NCI-H187 treated with DMSO at 0.1 percent for 48 hours (cell line): ENCODE measurements at regions not wholly inside any gene's neighbourhood (a gene's known extent, or its start where the extent isn't known, plus 50 kb on each side); places are given as distances from the start of the nearest gene placed in this dataset.
"Not testable (repeated sequence)": the region's sequence is repeated elsewhere in the genome, so short reads cannot be mapped to it uniquely, and the experiment has no call there.

Source experiments
- DNase-seq: peaks from one replicate; lab custom pipeline; 2025; lab: John Stamatoyannopoulos, UW

- DNase-seq = no peak
These were observed 712.9 kb upstream of the LCORL start for GRCh38 chr4:18734405-18734804.

- no peak for DNase-seq
These were observed 712.4 kb upstream of the LCORL start for GRCh38 chr4:18733961-18734360.

GRCh38 chr4:18722748-18723191 lies 701.2 kb upstream of the LCORL start:
- no peak for DNase-seq

GRCh38 chr4:18698119-18698883 lies 676.7 kb upstream of the LCORL start:
- no peak for DNase-seq

- no peak for DNase-seq
These were observed 674.4 kb upstream of the LCORL start for GRCh38 chr4:18695733-18696527.

- no peak for DNase-seq
These were observed 670.1 kb upstream of the LCORL start for GRCh38 chr4:18691431-18692200.

GRCh38 chr4:18690291-18690955 lies 668.9 kb upstream of the LCORL start:
- DNase-seq = no peak

- DNase-seq = no peak
These were observed 668.0 kb upstream of the LCORL start for GRCh38 chr4:18689308-18690115.

GRCh38 chr4:18688351-18688750 lies 666.8 kb upstream of the LCORL start:
- DNase-seq = not testable (repeated sequence)

GRCh38 chr4:18686338-18687037 lies 664.9 kb upstream of the LCORL start:
- no peak for DNase-seq

- DNase-seq = no peak
These were observed 663.4 kb upstream of the LCORL start for GRCh38 chr4:18684932-18685331.

- DNase-seq = no peak
These were observed 655.0 kb upstream of the LCORL start for GRCh38 chr4:18676526-18676915.

GRCh38 chr4:18675586-18676525 lies 654.3 kb upstream of the LCORL start:
- DNase-seq = no peak

GRCh38 chr4:18670034-18670433 lies 648.5 kb upstream of the LCORL start:
- DNase-seq = no peak

- DNase-seq = no peak
These were observed 647.8 kb upstream of the LCORL start for GRCh38 chr4:18669390-18669789.

- no peak for DNase-seq
These were observed 644.8 kb upstream of the LCORL start for GRCh38 chr4:18666322-18666721.

- DNase-seq = no peak
These were observed 642.6 kb upstream of the LCORL start for GRCh38 chr4:18664171-18664570.

- no peak for DNase-seq
These were observed 623.8 kb upstream of the LCORL start for GRCh38 chr4:18645351-18645750.

GRCh38 chr4:18641334-18641733 lies 619.8 kb upstream of the LCORL start:
- DNase-seq = no peak
